WTC11 (cell line): ENCODE measurements at regions not wholly inside any gene's neighbourhood (a gene's known extent, or its start where the extent isn't known, plus 50 kb on each side); places are given as distances from the start of the nearest gene placed in this dataset.

ENCODE experiments used
- ATAC-seq: fragments of 200-7000 bp; cut with Tn5 transposase; 2 replicates; pipeline ENCODE4 v1.10.0; 2021; ENCODE audit warnings: mild to moderate bottlenecking, moderate library complexity
- CTCF ChIA-PET: fragments of 300-600 bp; sonication (Branson Sonifier 250); formaldehyde crosslinking; loops from one replicate; lab custom pipeline; 2021; ENCODE audit warnings: antibody characterized with exemption; lab: Charles Lee
- POLR2A ChIA-PET: fragments of 350-600 bp; sonication (Branson Sonifier 250); formaldehyde crosslinking; loops from one replicate; lab custom pipeline; 2021; ENCODE audit warnings: antibody characterized with exemption; lab: Charles Lee
- DNase-seq: peaks from one replicate; pipeline ENCODE4 v3.0.0; 2021; ENCODE audit warnings: low spot score
- H3K27ac Mint-ChIP-seq: 2 replicates; pipeline ENCODE4 v1.8.0; 2021; ENCODE audit warnings: mixed read lengths
- H3K27me3 Mint-ChIP-seq: 2 replicates; pipeline ENCODE4 v1.8.0; 2021; ENCODE audit warnings: low read depth, mild to moderate bottlenecking, moderate library complexity, mixed read lengths
- H3K36me3 Mint-ChIP-seq: 2 replicates; pipeline ENCODE4 v1.8.0; 2021; ENCODE audit warnings: mixed read lengths
- H3K4me1 Mint-ChIP-seq: 2 replicates; pipeline ENCODE4 v1.8.0; 2022; ENCODE audit warnings: mixed read lengths
- H3K4me3 Mint-ChIP-seq: 2 replicates; pipeline ENCODE4 v1.8.0; 2021; ENCODE audit warnings: mild to moderate bottlenecking, moderate library complexity, mixed read lengths
- H3K9me3 Mint-ChIP-seq: 2 replicates; pipeline ENCODE4 v1.8.0; 2021; ENCODE audit warnings: mixed read lengths
- AR ChIP-seq: fragments of 250-450 bp; sonication (Bioruptor Pico); IDR thresholded peaks from 2 replicates; pipeline ENCODE4 v1.9.0; 2021; ENCODE audit warnings: mild to moderate bottlenecking
- ARID4B ChIP-seq: sonication (generic); formaldehyde crosslinking; IDR thresholded peaks from 2 replicates; pipeline ENCODE4 v1.8.0; 2023; ENCODE audit warnings: missing genetic modification reagents, mild to moderate bottlenecking, borderline replicate concordance
- CDX4 ChIP-seq: fragments of 250-450 bp; sonication (Bioruptor Pico); IDR thresholded peaks from 2 replicates; pipeline ENCODE4 v1.9.0; 2021; ENCODE audit warnings: moderate library complexity, mild to moderate bottlenecking, inconsistent platforms, borderline replicate concordance
- E2F1 ChIP-seq: sonication (generic); formaldehyde crosslinking; IDR thresholded peaks from 2 replicates; pipeline ENCODE4 v1.8.0; 2022; ENCODE audit warnings: mild to moderate bottlenecking, missing genetic modification reagents
- E2F4 ChIP-seq: sonication (generic); formaldehyde crosslinking; IDR thresholded peaks from 2 replicates; pipeline ENCODE4 v1.8.1; 2022; ENCODE audit warnings: low read depth, mild to moderate bottlenecking, moderate library complexity, missing genetic modification reagents, borderline replicate concordance
- ETV6 ChIP-seq: sonication (generic); formaldehyde crosslinking; IDR thresholded peaks from 2 replicates; pipeline ENCODE4 v1.8.1; 2022; ENCODE audit warnings: mild to moderate bottlenecking, missing genetic modification reagents
- FOXJ3 ChIP-seq: sonication (generic); formaldehyde crosslinking; IDR thresholded peaks from 2 replicates; pipeline ENCODE4 v1.9.0; 2021; ENCODE audit warnings: missing genetic modification reagents, mild to moderate bottlenecking, borderline replicate concordance
- FOXK1 ChIP-seq: sonication (generic); formaldehyde crosslinking; IDR thresholded peaks from 2 replicates; pipeline ENCODE4 v1.8.0; 2022; ENCODE audit warnings: mild to moderate bottlenecking, moderate library complexity, missing genetic modification reagents
- FOXP1 ChIP-seq: sonication (generic); formaldehyde crosslinking; IDR thresholded peaks from 2 replicates; pipeline ENCODE4 v1.8.0; 2022; ENCODE audit warnings: missing genetic modification reagents, mild to moderate bottlenecking, moderate library complexity, borderline replicate concordance
- FOXP4 ChIP-seq: sonication (generic); formaldehyde crosslinking; IDR thresholded peaks from 2 replicates; pipeline ENCODE4 v1.8.0; 2022; ENCODE audit warnings: mild to moderate bottlenecking, missing genetic modification reagents
- GABPB1 ChIP-seq: sonication (generic); formaldehyde crosslinking; IDR thresholded peaks from 2 replicates; pipeline ENCODE4 v1.8.1; 2023; ENCODE audit warnings: mild to moderate bottlenecking, missing genetic modification reagents
- IRF1 ChIP-seq: sonication (generic); formaldehyde crosslinking; IDR thresholded peaks from 2 replicates; pipeline ENCODE4 v1.8.0; 2023; ENCODE audit warnings: missing genetic modification reagents
- IRF2 ChIP-seq: sonication (generic); formaldehyde crosslinking; IDR thresholded peaks from 2 replicates; pipeline ENCODE4 v1.8.0; 2022; ENCODE audit warnings: low read depth, missing genetic modification reagents, borderline replicate concordance
- MAX ChIP-seq: sonication (generic); formaldehyde crosslinking; IDR thresholded peaks from 2 replicates; pipeline ENCODE4 v1.8.0; 2022; ENCODE audit warnings: mild to moderate bottlenecking, missing genetic modification reagents
- NFATC4 ChIP-seq: fragments of 250-450 bp; sonication (Bioruptor Pico); IDR thresholded peaks from 2 replicates; pipeline ENCODE4 v1.9.0; 2021; ENCODE audit warnings: mild to moderate bottlenecking
- TEAD1 ChIP-seq: sonication (generic); formaldehyde crosslinking; IDR thresholded peaks from 2 replicates; pipeline ENCODE4 v1.8.0; 2022; ENCODE audit warnings: mild to moderate bottlenecking, missing genetic modification reagents
- TEAD4 ChIP-seq: sonication (generic); formaldehyde crosslinking; IDR thresholded peaks from 2 replicates; pipeline ENCODE4 v1.8.0; 2022; ENCODE audit warnings: mild to moderate bottlenecking, missing genetic modification reagents
- USF1 ChIP-seq: sonication (generic); formaldehyde crosslinking; IDR thresholded peaks from 2 replicates; pipeline ENCODE4 v1.8.0; 2022; ENCODE audit warnings: mild to moderate bottlenecking, missing genetic modification reagents
- ZNF232 ChIP-seq: sonication (generic); formaldehyde crosslinking; IDR thresholded peaks from 2 replicates; pipeline ENCODE4 v1.8.0; 2022; ENCODE audit warnings: mild to moderate bottlenecking, missing genetic modification reagents
- ZNF263 ChIP-seq: sonication (generic); formaldehyde crosslinking; IDR thresholded peaks from 2 replicates; pipeline ENCODE4 v1.8.1; 2022; ENCODE audit warnings: low read depth, mild to moderate bottlenecking, moderate library complexity, missing genetic modification reagents
- ZNF512 ChIP-seq: sonication (generic); formaldehyde crosslinking; IDR thresholded peaks from 2 replicates; pipeline ENCODE4 v1.8.1; 2022; ENCODE audit warnings: missing genetic modification reagents, borderline replicate concordance

- Mint-ChIP-seq H3K9me3 (peaks cover 7% of the 10 kb centered on the region), H3K27ac (peak overlapping the region; percentile 92), H3K36me3 (no peaks in the 10 kb centered on the region), H3K4me1 (peaks cover 49% of the 10 kb centered on the region), H3K27me3 (no peaks in the 10 kb centered on the region), H3K4me3 (peak overlapping the region; percentile 65)
- DNase-seq (peak; percentile 53), ATAC-seq (peak; percentile 96)
- ChIA-PET CTCF (interaction anchor here (1.0 to 1.5 kb wide), 2 partner anchors 14 to 415 kb away, joined by 3 to 5 read pairs; no protein-coding TSS in a partner anchor), POLR2A (no interaction called here)
- TF ChIP-seq ARID4B (CRISPR knock-in tag) (no peak), TEAD4 (CRISPR knock-in tag) (no peak), AR (CRISPR knock-in tag) (no peak), FOXK1 (CRISPR knock-in tag) (peak; percentile 30; the same call in 1 of the 2 replicates), ETV6 (CRISPR knock-in tag) (peak; percentile 47; the same call in 1 of the 2 replicates), IRF1 (CRISPR knock-in tag) (no peak), FOXP4 (CRISPR knock-in tag) (peak; percentile 74; the same call in 1 of the 2 replicates), ZNF232 (CRISPR knock-in tag) (no peak), CDX4 (no peak), IRF2 (no peak), FOXJ3 (no peak), USF1 (no peak), ZNF512 (CRISPR knock-in tag) (no peak), MAX (no peak), NFATC4 (CRISPR knock-in tag) (no peak), FOXP1 (peak; percentile 43; the same call in 1 of the 2 replicates), GABPB1 (CRISPR knock-in tag) (no peak), E2F4 (no peak), E2F1 (CRISPR knock-in tag) (no peak), TEAD1 (peak; percentile 41; the same call in 1 of the 2 replicates), ZNF263 (no peak)
Measured at GRCh38 chr2:104434318-104434792, 419.6 kb upstream of the POU3F3 start.
